GM21723 (cell line): ENCODE measurements at regions not wholly inside any gene's neighbourhood (a gene's known extent, or its start where the extent isn't known, plus 50 kb on each side); places are given as distances from the start of the nearest gene placed in this dataset.

Experiments
- ATAC-seq: cut with Tn5 transposase; IDR thresholded peaks from one replicate; pipeline ENCODE4 v1.9.1; 2021; ENCODE audit warnings: mild to moderate bottlenecking, moderate library complexity; ENCODE audit not compliant: unreplicated experiment

GRCh38 chr4:89556601-89557305, 249.2 kb upstream of the GPRIN3 start:
- ATAC-seq = no peak

GRCh38 chr4:89551191-89551590, 243.6 kb upstream of the GPRIN3 start:
- no peak for ATAC-seq

GRCh38 chr4:89549907-89550306, 242.3 kb upstream of the GPRIN3 start:
- no peak for ATAC-seq

GRCh38 chr4:89545315-89545714, 237.7 kb upstream of the GPRIN3 start:
- no peak for ATAC-seq

DNA sequence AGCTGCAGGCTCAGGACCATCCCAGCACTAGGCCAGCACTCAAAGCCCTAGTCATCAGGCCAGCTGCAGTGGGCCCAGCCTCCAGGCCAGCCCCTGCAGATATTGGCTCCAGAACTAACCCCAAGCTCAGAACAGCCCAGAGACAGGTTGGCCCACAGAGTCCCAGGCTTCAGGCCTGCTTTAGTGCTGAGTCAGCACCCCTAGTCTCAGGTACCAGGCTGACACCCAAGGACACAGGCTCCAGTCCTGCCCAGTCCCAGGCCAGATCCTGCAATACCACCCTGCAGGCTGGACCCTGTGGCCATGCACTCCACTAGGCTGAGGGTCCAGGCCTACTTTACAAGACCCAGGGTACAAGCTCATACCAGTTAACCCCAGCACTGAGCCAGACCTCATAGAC, 234.4 kb upstream of the GPRIN3 start:
- ATAC-seq = no peak

- no peak for ATAC-seq
Measured at GRCh38 chr4:89539797-89540711, 232.5 kb upstream of the GPRIN3 start.

DNA sequence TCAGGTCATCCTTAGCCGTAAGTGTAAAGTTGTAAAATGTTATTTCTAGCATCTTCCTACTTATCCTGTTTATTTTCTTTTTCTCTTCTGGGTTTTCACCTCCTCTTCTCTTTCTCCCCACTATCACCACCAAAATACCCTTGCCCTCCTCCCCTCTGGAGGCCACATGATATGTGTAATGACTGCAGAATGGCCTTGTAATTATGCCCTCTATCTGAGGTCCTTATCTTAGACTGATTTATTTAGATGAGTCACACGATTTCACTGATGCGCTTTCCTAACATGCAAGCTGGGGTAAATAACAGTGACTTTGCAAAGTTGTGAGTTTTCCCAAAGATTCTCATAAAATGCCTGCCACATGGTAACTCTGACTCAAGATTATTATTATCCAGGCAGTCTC, 231.8 kb upstream of the GPRIN3 start:
- ATAC-seq = no peak

DNA sequence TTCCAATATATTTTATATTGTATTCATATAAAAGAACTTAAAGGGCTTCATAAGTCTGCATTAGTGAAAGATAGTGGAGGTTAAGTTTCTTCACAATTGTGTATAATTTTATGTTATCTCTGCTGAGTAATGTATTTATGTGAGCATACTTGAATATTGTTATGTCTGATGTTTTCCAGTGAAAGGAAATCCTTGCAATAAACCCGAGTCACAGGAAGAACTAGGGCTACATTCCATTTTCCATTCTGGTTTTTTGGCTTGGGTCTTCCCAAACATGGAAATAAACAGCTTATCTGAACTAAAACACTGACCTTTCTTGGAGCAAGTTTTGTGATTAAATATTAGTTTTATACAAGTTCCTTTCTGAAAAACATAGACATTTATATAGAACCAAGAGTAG, 231.3 kb upstream of the GPRIN3 start:
- ATAC-seq = no peak

GRCh38 chr4:89538171-89538570, 230.6 kb upstream of the GPRIN3 start:
- no peak for ATAC-seq

DNA sequence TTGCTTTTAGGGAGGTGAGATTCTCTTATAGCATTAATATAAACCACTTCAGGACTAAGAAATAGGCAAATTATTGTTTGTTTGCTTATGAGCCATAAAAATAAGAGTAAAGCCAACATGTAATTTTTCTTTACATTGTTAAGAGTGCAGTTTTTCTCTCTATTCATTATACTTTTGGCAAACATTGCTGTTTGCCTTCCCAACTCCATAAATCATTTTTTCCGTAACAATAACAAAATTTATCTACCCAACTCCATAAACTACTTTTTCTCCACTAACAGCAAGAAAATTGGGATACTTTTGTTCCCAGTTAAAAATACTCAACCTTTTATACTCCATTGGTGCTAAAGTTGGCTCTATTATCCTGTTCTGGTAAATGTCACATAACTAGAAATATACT, 229.7 kb upstream of the GPRIN3 start:
- no peak for ATAC-seq

DNA sequence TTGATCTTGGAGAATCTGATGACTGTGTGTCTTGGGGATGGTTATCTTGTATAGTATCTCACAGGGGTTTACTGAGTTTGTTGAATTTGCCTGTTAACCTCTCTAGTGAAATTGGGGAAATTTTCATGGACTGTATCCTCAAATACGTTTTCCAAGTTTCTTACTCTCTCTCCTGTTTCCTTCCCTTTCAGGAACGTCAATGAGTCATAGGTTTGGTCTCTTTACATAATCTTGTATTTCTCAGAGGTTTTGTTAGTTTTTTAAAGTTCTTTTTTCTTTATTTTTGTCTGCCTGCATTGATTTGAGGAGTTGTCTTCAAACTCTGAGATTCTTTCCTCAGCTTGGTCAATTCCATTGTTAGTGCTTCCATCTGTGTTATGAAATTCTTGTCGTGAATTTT, 227.7 kb upstream of the GPRIN3 start:
- no peak for ATAC-seq

DNA sequence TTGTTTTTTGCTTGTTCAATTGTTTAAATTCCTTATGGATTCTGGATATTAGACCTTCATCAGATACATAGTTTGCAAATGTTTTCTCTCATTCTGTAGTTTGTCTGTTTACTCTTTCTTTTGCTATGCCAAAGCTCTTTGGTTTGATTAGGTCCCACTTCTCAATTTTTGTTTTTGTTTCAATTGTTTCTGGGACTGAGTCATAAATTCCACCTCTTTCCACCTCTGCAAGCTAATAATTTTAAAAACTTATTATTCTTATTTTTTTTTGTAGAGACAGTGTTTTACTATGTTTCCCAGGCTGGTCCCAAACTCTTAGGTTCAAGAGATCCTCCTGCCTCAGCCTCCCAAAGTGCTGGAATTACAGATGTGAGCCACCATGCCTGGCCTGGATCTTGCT, 226.8 kb upstream of the GPRIN3 start:
- ATAC-seq = no peak

DNA sequence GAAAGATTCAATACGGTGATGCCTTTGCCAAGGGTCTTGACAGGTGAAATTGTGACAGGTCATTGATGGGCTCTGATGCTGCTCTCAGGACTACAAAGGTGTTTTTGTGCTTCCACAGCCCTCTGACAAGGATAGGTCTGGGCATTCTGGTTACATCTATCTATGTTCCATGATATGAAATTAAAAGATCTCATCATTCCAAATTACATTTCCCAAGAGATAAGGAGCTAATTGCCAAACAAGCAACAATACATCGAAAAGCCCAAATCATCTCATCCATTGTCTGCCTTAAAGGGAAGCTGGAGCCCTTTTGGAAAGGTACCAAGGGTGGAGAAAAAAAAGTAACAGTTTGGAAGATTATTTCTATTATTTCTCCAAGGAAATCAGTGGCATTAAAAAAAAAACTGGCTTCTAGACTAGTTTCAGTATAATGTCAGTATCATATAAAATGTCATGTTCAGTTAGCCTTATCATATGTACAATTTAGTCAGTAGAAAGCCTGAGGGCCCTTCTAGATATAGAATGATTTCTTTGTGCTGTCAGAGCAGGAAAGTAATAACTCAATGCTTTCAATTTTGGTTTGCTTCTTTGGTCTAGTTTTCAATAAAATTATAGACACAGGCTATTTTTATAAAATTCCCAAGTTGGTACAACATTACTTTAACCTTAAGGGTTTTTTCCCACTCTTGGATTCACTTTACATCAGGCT, 224.5 kb upstream of the GPRIN3 start:
- ATAC-seq = no peak

- ATAC-seq = no peak
Measured at GRCh38 chr4:89528526-89529133, 221.0 kb upstream of the GPRIN3 start.

DNA sequence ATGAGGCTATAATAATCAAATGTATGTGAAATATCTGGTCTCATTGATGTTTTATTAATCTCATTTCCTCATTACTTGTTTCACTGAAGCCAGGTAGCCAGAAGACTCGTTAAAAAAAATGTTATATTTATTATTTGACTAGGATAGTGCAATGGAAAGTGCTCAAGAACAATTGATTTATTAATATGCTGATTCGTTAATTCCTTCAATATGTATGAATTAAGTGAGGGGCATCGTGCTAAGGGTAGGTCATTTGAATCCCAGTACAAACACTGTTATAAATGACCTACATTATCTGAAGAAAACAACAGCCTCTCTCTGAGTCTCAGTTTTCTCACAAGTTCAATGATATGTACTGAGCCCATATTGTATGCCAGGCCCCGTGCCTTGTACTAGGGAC, 214.2 kb upstream of the GPRIN3 start:
- no peak for ATAC-seq

DNA sequence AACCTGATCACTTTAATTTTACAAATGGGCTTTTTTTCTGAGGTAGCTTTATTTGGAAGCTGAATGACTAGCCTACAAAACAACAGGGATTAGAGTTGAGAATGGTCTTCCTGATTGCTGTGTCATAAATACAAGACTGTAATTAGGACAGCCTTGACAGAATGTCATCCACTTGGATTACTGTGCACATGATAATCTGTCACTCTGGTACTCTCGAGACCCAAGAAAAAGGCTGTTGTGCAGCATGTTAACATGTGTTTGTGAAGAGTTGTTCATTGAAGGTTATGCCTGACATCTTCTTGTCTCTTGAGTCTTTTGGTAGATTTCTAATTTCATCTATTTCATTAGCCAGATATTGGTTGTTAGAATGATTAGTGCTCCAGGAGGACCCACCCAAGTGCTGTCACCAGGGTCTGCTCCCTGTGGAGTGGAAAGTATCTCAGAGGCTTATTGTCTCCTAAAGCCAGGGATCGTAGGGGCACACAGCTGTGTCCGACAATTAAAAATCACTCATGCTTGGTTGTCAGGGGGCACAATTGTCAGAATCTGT, 212.2 kb upstream of the GPRIN3 start:
- no peak for ATAC-seq

- ATAC-seq = no peak
Measured at GRCh38 chr4:89518259-89518658, 210.7 kb upstream of the GPRIN3 start.

DNA sequence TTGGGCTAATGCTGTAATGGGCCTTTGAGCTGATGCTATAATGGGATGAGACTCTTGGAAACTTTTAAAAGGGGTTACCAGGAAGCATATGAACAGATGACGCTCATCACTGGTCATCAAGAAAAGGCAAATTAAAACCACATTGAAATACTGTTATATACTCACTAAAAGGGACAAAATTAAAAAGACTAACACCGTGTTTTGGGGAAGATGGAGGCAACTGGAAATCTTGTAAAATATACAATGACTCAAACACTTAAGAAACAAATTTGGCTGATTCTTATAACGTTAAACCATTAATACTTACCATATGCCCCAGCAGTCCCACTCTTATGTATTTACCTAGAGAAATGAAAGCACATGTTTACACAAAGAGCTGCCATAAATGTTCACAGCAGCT, 207.2 kb upstream of the GPRIN3 start:
- no peak for ATAC-seq

DNA sequence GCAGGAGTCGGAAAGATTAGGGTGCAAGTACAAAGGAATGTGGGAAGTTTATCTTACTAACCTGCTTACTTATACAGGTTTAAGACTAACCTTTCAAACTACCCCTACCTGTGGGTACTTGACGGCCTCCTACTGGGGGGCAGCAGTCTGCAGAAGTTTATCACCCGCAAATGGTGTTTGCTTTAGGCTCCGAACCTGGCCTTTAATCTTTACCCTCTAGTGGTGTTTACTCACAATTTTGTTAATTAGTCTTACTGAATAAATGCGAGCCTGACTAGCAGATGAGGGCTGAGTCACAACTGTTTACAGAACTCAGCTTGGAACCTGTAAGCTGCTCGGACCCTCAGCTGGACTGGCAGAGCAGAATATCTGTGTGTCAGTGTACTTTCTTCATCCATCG, 204.2 kb upstream of the GPRIN3 start:
- no peak for ATAC-seq

DNA sequence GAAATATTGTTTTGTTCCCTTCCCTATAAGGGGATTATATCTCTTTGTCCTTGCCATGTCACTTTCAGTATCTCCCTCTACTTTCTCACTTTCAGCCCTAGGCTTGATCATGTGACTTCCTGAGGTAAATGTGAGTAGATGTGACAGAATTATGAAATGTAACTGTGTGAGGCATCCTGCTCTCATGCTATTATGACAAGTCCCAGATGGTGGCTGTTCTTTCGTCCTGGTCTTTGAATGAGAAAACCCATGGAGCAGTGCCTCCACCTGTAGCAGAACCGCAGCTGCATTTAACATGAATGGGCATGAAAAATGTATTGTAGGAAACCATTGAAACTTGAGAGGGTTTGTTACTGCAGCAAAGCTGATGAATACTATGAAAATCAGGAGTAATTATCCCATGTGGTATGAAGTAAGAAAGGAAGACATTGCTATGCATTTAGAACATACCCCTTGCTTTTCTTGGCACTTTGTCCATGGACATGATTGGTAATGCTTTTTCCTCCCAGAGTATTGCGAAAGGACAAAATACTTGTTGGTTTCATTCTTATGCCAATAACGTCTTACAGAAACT, 202.2 kb upstream of the GPRIN3 start:
- peak; percentile 99 for ATAC-seq
